ENCODE measurements at regions not wholly inside any gene's neighbourhood (a gene's known extent, or its start where the extent isn't known, plus 50 kb on each side); places are given as distances from the start of the nearest gene placed in this dataset.
A peak's percentile ranks its signal among the peaks of the same experiment; 100 is the strongest.
"Not testable (repeated sequence)": the region's sequence is repeated elsewhere in the genome, so short reads cannot be mapped to it uniquely, and the experiment has no call there.

DNA sequence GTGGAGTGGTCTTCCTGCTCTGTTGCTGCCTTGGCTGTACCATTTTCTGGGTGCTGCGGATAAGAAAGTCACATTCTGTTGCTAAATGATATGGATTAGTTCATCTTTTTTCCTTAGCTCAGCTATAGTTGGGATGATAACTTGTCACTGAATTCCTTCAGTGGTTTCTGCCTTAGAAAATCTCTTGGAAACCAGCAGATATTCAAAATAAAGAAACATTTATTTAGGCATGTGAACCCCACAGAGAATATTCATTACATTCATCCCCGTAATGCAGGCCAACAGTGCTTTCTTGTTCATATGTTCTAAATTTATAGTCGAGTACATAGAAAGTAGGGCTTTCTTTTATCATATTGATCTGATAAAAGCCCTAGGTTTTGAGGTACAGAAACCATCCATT, 151.3 kb downstream of the CYB561 start:
- H3K9me3 Mint-ChIP-seq = peaks cover 33% of the 10 kb centered on the region

GRCh38 chr17:63295288-63295687, 150.8 kb downstream of the CYB561 start:
- no peak overlapping the region for H3K4me3 Mint-ChIP-seq
- peaks cover 62% of the 10 kb centered on the region for H3K4me1 Mint-ChIP-seq (ENCODE audit: low read depth)
- H3K36me3 Mint-ChIP-seq (ENCODE audit: low read depth) = peaks cover 68% of the 10 kb centered on the region
- DNase-seq = no peak
- TF ChIP-seq CTCF (IDR thresholded peaks at IDR 0.05) = no peak
- H3K9me3 Mint-ChIP-seq = peaks cover 33% of the 10 kb centered on the region
- H3K27ac Mint-ChIP-seq = no peak overlapping the region
- H3K27me3 Mint-ChIP-seq (ENCODE audit: insufficient read depth) = peaks cover 6% of the 10 kb centered on the region; the same call in 1 of the 2 replicates

More for the DNA sequence above, 151.3 kb downstream of the CYB561 start:
- no peak overlapping the region for H3K4me3 Mint-ChIP-seq
- peaks cover 6% of the 10 kb centered on the region; the same call in 1 of the 2 replicates for H3K27me3 Mint-ChIP-seq (ENCODE audit: insufficient read depth)
- DNase-seq = no peak
- H3K27ac Mint-ChIP-seq = peak overlapping the region; percentile 88
- TF ChIP-seq CTCF (IDR thresholded peaks at IDR 0.05) = no peak
- peaks cover 65% of the 10 kb centered on the region for H3K36me3 Mint-ChIP-seq (ENCODE audit: low read depth)
- H3K4me1 Mint-ChIP-seq (ENCODE audit: low read depth) = peaks cover 66% of the 10 kb centered on the region

DNA sequence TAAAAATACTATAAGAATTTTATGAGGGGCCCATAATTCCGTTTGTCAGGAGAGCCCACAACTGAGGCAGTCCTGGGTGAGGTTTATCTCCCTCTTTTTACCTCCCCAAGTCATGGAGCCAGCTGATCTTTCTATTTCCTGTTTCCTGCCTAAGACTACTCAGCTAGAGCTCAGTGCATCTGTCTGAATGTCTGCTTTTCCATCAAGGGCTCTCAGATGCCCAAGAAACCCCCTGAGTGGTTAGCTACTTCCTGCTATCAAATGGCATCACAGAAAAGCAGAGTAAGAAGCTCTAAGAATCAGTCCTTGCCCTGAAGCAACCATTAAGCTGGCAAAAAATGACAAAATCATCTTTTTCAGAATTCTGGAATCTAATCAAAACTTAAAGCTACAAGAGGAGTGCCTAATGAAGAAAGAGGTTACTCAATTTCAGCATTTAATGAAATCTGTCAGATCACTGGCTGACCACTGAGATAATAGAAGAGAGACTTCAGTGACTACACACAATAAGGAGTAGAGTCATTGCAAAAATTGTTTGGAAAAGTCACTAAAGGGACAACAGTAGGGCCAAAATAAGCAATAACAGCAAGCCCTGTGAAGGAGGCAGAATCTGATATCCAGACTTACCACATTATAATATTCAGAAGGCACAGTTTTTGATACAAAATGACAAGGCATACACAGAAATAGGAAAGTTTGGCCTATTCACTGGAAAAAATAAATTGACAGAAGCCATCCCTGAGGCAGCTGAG, 150.1 kb downstream of the CYB561 start:
- Mint-ChIP-seq H3K4me3 (no peak overlapping the region), H3K27ac (peak overlapping the region; percentile 39; the same call in 1 of the 2 replicates), H3K9me3 (peaks cover 33% of the 10 kb centered on the region), H3K27me3 (ENCODE audit: insufficient read depth) (peaks cover 6% of the 10 kb centered on the region; the same call in 1 of the 2 replicates), H3K36me3 (ENCODE audit: low read depth) (peaks cover 67% of the 10 kb centered on the region), H3K4me1 (ENCODE audit: low read depth) (peaks cover 62% of the 10 kb centered on the region)
- no peak for TF ChIP-seq CTCF (IDR thresholded peaks at IDR 0.05)
- DNase-seq = no peak

DNA sequence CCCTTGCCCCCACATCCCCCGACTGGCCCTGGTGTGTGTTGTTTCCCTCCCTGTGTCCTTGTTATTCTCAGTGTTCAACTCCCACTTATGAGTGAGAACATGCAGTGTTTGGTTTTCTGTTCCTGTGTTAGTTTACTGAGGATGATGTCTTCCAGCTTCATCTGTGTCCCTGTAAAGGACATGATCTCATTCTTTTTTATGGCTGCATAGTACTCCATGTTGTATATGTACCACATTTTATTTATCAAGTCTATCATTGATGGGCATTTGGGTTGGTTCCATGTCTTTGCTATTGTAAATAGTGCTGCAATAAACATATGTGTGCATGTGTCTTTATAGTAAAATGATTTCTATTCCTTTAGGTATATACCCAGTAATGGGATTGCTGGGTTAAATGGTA, 147.2 kb downstream of the CYB561 start:
- H3K4me3 Mint-ChIP-seq; H3K27me3 Mint-ChIP-seq (ENCODE audit: insufficient read depth); DNase-seq; H3K27ac Mint-ChIP-seq: not testable (repeated sequence)
- peaks cover 45% of the 10 kb centered on the region for H3K9me3 Mint-ChIP-seq
- peaks cover 49% of the 10 kb centered on the region for H3K4me1 Mint-ChIP-seq (ENCODE audit: low read depth)
- peaks cover 75% of the 10 kb centered on the region for H3K36me3 Mint-ChIP-seq (ENCODE audit: low read depth)

GRCh38 chr17:63304704-63305261, 141.3 kb downstream of the CYB561 start:
- peaks cover 59% of the 10 kb centered on the region for H3K36me3 Mint-ChIP-seq (ENCODE audit: low read depth)
- H3K27me3 Mint-ChIP-seq (ENCODE audit: insufficient read depth) = peaks cover 2% of the 10 kb centered on the region; the same call in 1 of the 2 replicates
- H3K4me1 Mint-ChIP-seq (ENCODE audit: low read depth) = peaks cover 40% of the 10 kb centered on the region
- H3K27ac Mint-ChIP-seq = no peak overlapping the region
- no peak overlapping the region for H3K4me3 Mint-ChIP-seq
- DNase-seq = no peak
- TF ChIP-seq CTCF (IDR thresholded peaks at IDR 0.05) = no peak
- H3K9me3 Mint-ChIP-seq = peaks cover 16% of the 10 kb centered on the region; the same call in 1 of the 2 replicates

GRCh38 chr17:63305857-63306256, 140.2 kb downstream of the CYB561 start:
- peaks cover 2% of the 10 kb centered on the region; the same call in 1 of the 2 replicates for H3K27me3 Mint-ChIP-seq (ENCODE audit: insufficient read depth)

More at GRCh38 chr17:63305857-63306256, 140.2 kb downstream of the CYB561 start:
- H3K9me3 Mint-ChIP-seq = peaks cover 16% of the 10 kb centered on the region; the same call in 1 of the 2 replicates
- peak overlapping the region; percentile 27; the same call in 1 of the 2 replicates for H3K27ac Mint-ChIP-seq
- no peak for DNase-seq
- no peak for TF ChIP-seq CTCF (IDR thresholded peaks at IDR 0.05)
- H3K36me3 Mint-ChIP-seq (ENCODE audit: low read depth) = peaks cover 51% of the 10 kb centered on the region
- no peak overlapping the region for H3K4me3 Mint-ChIP-seq
- H3K4me1 Mint-ChIP-seq (ENCODE audit: low read depth) = peaks cover 36% of the 10 kb centered on the region

All from HFFc6 (cell line).